ENCODE measurements at regions not wholly inside any gene's neighbourhood (a gene's known extent, or its start where the extent isn't known, plus 50 kb on each side); places are given as distances from the start of the nearest gene placed in this dataset.

- no peaks in the 10 kb centered on the region for H3K9me3 ChIP-seq
- no peak for TF ChIP-seq CTCF (IDR thresholded peaks at IDR 0.05)
- no peaks in the 10 kb centered on the region for H3K27me3 ChIP-seq
- no peaks in the 10 kb centered on the region for H3K4me1 ChIP-seq
- intact Hi-C loops (cut with DNase I) = no loop called here
- no peak for DNase-seq
- no peaks in the 10 kb centered on the region for H3K36me3 ChIP-seq
- no peak overlapping the region for H3K27ac ChIP-seq
- no peak for ATAC-seq
- no peak overlapping the region for H3K4me3 ChIP-seq
These were observed 67.4 kb upstream of the TRPC7 start for GRCh38 chr5:136432705-136433104.

- no peaks in the 10 kb centered on the region for H3K27me3 ChIP-seq
- ATAC-seq (no peak), DNase-seq (no peak)
- H3K9me3 ChIP-seq = no peaks in the 10 kb centered on the region
- no peak overlapping the region for H3K4me3 ChIP-seq
- intact Hi-C loops (cut with DNase I) = no loop called here
- no peak overlapping the region for H3K27ac ChIP-seq
- H3K36me3 ChIP-seq = no peaks in the 10 kb centered on the region
- no peak for TF ChIP-seq CTCF (IDR thresholded peaks at IDR 0.05)
- no peaks in the 10 kb centered on the region for H3K4me1 ChIP-seq
These were observed 64.7 kb upstream of the TRPC7 start for GRCh38 chr5:136430081-136430480.

GRCh38 chr5:136427426-136427825 is 62.1 kb upstream of the TRPC7 start:
- Histone ChIP-seq H3K4me3 (no peak overlapping the region), H3K4me1 (no peaks in the 10 kb centered on the region), H3K9me3 (no peaks in the 10 kb centered on the region), H3K27me3 (no peaks in the 10 kb centered on the region), H3K36me3 (no peaks in the 10 kb centered on the region), H3K27ac (no peak overlapping the region)
- intact Hi-C loops (cut with DNase I) = no loop called here
- no peak for ATAC-seq
- TF ChIP-seq CTCF (IDR thresholded peaks at IDR 0.05) = no peak
- DNase-seq = no peak

- Histone ChIP-seq H3K9me3 (no peaks in the 10 kb centered on the region), H3K4me1 (no peaks in the 10 kb centered on the region), H3K36me3 (no peaks in the 10 kb centered on the region), H3K27me3 (no peaks in the 10 kb centered on the region), H3K27ac (no peak overlapping the region), H3K4me3 (no peak overlapping the region)
- intact Hi-C loops (cut with DNase I) = no loop called here
- TF ChIP-seq CTCF (IDR thresholded peaks at IDR 0.05) = no peak
- DNase-seq (no peak), ATAC-seq (no peak)
These were observed 60.6 kb upstream of the TRPC7 start for GRCh38 chr5:136425921-136426320.

- ATAC-seq (peak; percentile 85), DNase-seq (peak; percentile 87)
- no peaks in the 10 kb centered on the region for H3K9me3 ChIP-seq
- peak; percentile 63 for TF ChIP-seq CTCF (IDR thresholded peaks at IDR 0.05)
- no peaks in the 10 kb centered on the region for H3K36me3 ChIP-seq
- no peak overlapping the region for H3K4me3 ChIP-seq
- intact Hi-C loops (cut with DNase I) = no loop called here
- no peaks in the 10 kb centered on the region for H3K4me1 ChIP-seq
- H3K27me3 ChIP-seq = no peaks in the 10 kb centered on the region
- no peak overlapping the region for H3K27ac ChIP-seq
These were observed 59.7 kb upstream of the TRPC7 start for GRCh38 chr5:136424835-136425584.
